Common myeloid progenitor, CD34-positive (primary cell): ENCODE measurements at regions not wholly inside any gene's neighbourhood (a gene's known extent, or its start where the extent isn't known, plus 50 kb on each side); places are given as distances from the start of the nearest gene placed in this dataset.

Experiments used
- CTCF ChIA-PET: fragments of 350-600 bp; sonication (Branson Sonifier 250); formaldehyde crosslinking; loops from one replicate; lab custom pipeline; 2021; ENCODE audit warnings: antibody characterized with exemption; lab: Charles Lee
- POLR2A ChIA-PET: fragments of 350-600 bp; sonication (Branson Sonifier 250); formaldehyde crosslinking; loops from one replicate; lab custom pipeline; 2021; ENCODE audit warnings: antibody characterized with exemption; lab: Charles Lee
- DNase-seq, 3 donors: peaks; one replicate each; pipeline versions ENCODE4 v3.0.0 to v3.0.0-alpha.2; 2013
- H3K27ac ChIP-seq, 2 experiments: 1 replicate in 1 of 2; 2 replicates in 1 of 2; pipeline ENCODE4 v1.7.0; 2013; ENCODE audit warnings: inconsistent platforms in 2 of 2, low read length in 2 of 2, mild to moderate bottlenecking in 2 of 2, low read depth in 1 of 2, moderate library complexity in 1 of 2; ENCODE audit not compliant: severe bottlenecking in 2 of 2, insufficient read depth in 1 of 2, poor library complexity in 1 of 2
- H3K27me3 ChIP-seq, 5 experiments: replicated peaks in 2 of 5; 1 replicate in 3 of 5; 2 replicates in 2 of 5; pipeline versions ENCODE4 v1.6.1 to v1.7.0; 2013; ENCODE audit warnings: low read length in 4 of 5, mild to moderate bottlenecking in 2 of 5, moderate library complexity in 2 of 5, inconsistent platforms in 1 of 5; ENCODE audit not compliant: insufficient read depth in 5 of 5, control insufficient read depth in 4 of 5
- H3K36me3 ChIP-seq, 4 experiments: 1 replicate in 2 of 4; 2 replicates in 2 of 4; pipeline versions ENCODE4 v1.6.1 to v1.7.0; 2013; ENCODE audit warnings: low read length in 3 of 4, control low read depth in 1 of 4, mild to moderate bottlenecking in 1 of 4; ENCODE audit not compliant: control insufficient read depth in 4 of 4, insufficient read depth in 4 of 4
- H3K4me1 ChIP-seq, 4 experiments: 1 replicate in 3 of 4; 2 replicates in 1 of 4; pipeline versions ENCODE4 v1.6.1 to v1.7.1; 2013; ENCODE audit warnings: low read length in 3 of 4, mild to moderate bottlenecking in 3 of 4, control low read depth in 1 of 4, inconsistent platforms in 1 of 4, moderate library complexity in 1 of 4; ENCODE audit not compliant: control insufficient read depth in 4 of 4, insufficient read depth in 4 of 4; ENCODE audit errors: control extremely low read depth in 1 of 4
- H3K4me3 ChIP-seq, 7 experiments: 1 replicate in 4 of 7; 2 replicates in 3 of 7; pipeline versions ENCODE4 v1.5.1 to v1.7.0; 2013; ENCODE audit warnings: mild to moderate bottlenecking in 7 of 7, low read length in 6 of 7, moderate library complexity in 6 of 7, inconsistent platforms in 2 of 7, low read depth in 2 of 7, control low read depth in 1 of 7; ENCODE audit not compliant: insufficient read depth in 4 of 7, control insufficient read depth in 1 of 7; ENCODE audit errors: extremely low read depth in 1 of 7
- H3K9me3 ChIP-seq, 5 experiments: 1 replicate in 4 of 5; 2 replicates in 1 of 5; pipeline versions ENCODE4 v1.6.1 to v1.7.1; 2013; ENCODE audit warnings: low read length in 4 of 5, mild to moderate bottlenecking in 2 of 5, inconsistent platforms in 1 of 5, low read depth in 1 of 5, moderate library complexity in 1 of 5; ENCODE audit not compliant: control insufficient read depth in 4 of 5, insufficient read depth in 2 of 5; ENCODE audit errors: control extremely low read depth in 1 of 5
- WGBS: methylation state at CpG from one replicate; pipeline ENCODE4 v1.1.5; 2013; ENCODE audit not compliant: insufficient coverage; 5-methylcytosine and 5-hydroxymethylcytosine counted together

GRCh38 chr12:103241184-103241583, 254.6 kb downstream of the C12orf42 start:
- Histone ChIP-seq H3K36me3 (no peaks in the 10 kb centered on the region), H3K27me3 (no peaks in the 10 kb centered on the region), H3K27ac (no peak overlapping the region), H3K9me3 (no peaks in the 10 kb centered on the region), H3K4me3 (no peak overlapping the region), H3K4me1 (no peaks in the 10 kb centered on the region)
- ChIA-PET CTCF (no interaction called here), POLR2A (no interaction called here)
- WGBS = no CpG with 5 or more reads among the region's 2 CpGs
- no peak for DNase-seq

- no peaks in the 10 kb centered on the region for H3K4me1 ChIP-seq
- CTCF ChIA-PET = no interaction called here
- DNase-seq = no peak
- no peaks in the 10 kb centered on the region for H3K36me3 ChIP-seq
- H3K4me3 ChIP-seq = no peak overlapping the region
- H3K27me3 ChIP-seq = no peaks in the 10 kb centered on the region
- POLR2A ChIA-PET = no interaction called here
- no peak overlapping the region for H3K27ac ChIP-seq
- no peaks in the 10 kb centered on the region for H3K9me3 ChIP-seq
These were observed 251.2 kb downstream of the C12orf42 start for GRCh38 chr12:103244596-103244995.

- H3K36me3 ChIP-seq = no peaks in the 10 kb centered on the region
- H3K9me3 ChIP-seq = no peaks in the 10 kb centered on the region
- no peak for DNase-seq
- no peaks in the 10 kb centered on the region for H3K4me1 ChIP-seq
- no peak overlapping the region for H3K27ac ChIP-seq
- H3K27me3 ChIP-seq = no peaks in the 10 kb centered on the region
- POLR2A ChIA-PET = no interaction called here
- CTCF ChIA-PET = no interaction called here
- H3K4me3 ChIP-seq = no peak overlapping the region
These were observed 248.2 kb downstream of the C12orf42 start for GRCh38 chr12:103247531-103247930.

GRCh38 chr12:103249607-103250006, 246.2 kb downstream of the C12orf42 start:
- Histone ChIP-seq H3K27ac (no peak overlapping the region), H3K4me3 (no peak overlapping the region), H3K4me1 (no peaks in the 10 kb centered on the region), H3K27me3 (no peaks in the 10 kb centered on the region), H3K36me3 (no peaks in the 10 kb centered on the region), H3K9me3 (no peaks in the 10 kb centered on the region)
- no peak for DNase-seq
- ChIA-PET POLR2A (no interaction called here), CTCF (no interaction called here)
- WGBS = 96% methylated on average over 3 of the region's 3 CpGs

- WGBS = no CpG with 5 or more reads among the region's 1 CpG
These were observed 245.3 kb downstream of the C12orf42 start for GRCh38 chr12:103250487-103250886.

More at GRCh38 chr12:103250487-103250886, 245.3 kb downstream of the C12orf42 start:
- no peaks in the 10 kb centered on the region for H3K36me3 ChIP-seq
- no peak overlapping the region for H3K27ac ChIP-seq
- DNase-seq = no peak
- CTCF ChIA-PET = interaction anchor here (0.6 kb wide), 1 partner anchor 510 kb away, joined by 3 read pairs; no protein-coding TSS in a partner anchor
- POLR2A ChIA-PET = no interaction called here
- H3K4me1 ChIP-seq = no peaks in the 10 kb centered on the region
- H3K9me3 ChIP-seq = no peaks in the 10 kb centered on the region
- H3K27me3 ChIP-seq = no peaks in the 10 kb centered on the region
- no peak overlapping the region for H3K4me3 ChIP-seq
